Skin of body (tissue), 1 donor: ENCODE measurements at regions not wholly inside any gene's neighbourhood (a gene's known extent, or its start where the extent isn't known, plus 50 kb on each side); places are given as distances from the start of the nearest gene placed in this dataset.

Experiments
- DNase-seq: peaks from one replicate; lab custom pipeline; 2025; lab: John Stamatoyannopoulos, UW

GRCh38 chr10:36703179-36703578, 422.2 kb upstream of the ANKRD30A start:
- no peak for DNase-seq

GRCh38 chr10:36700123-36700522, 425.3 kb upstream of the ANKRD30A start:
- DNase-seq, result no peak

GRCh38 chr10:36692759-36693158, 432.6 kb upstream of the ANKRD30A start:
- DNase-seq, result no peak

- no peak for DNase-seq
Observed at GRCh38 chr10:36688717-36689116, 436.7 kb upstream of the ANKRD30A start.

- no peak for DNase-seq
Observed at GRCh38 chr10:36683421-36683820, 442.0 kb upstream of the ANKRD30A start.

- DNase-seq, result no peak
Observed at GRCh38 chr10:36681751-36682632, 443.4 kb upstream of the ANKRD30A start.

GRCh38 chr10:36679554-36679953, 445.8 kb upstream of the ANKRD30A start:
- no peak for DNase-seq

- DNase-seq, result no peak
Observed at GRCh38 chr10:36677431-36677768, 448.0 kb upstream of the ANKRD30A start.

GRCh38 chr10:36676756-36677430, 448.5 kb upstream of the ANKRD30A start:
- DNase-seq, result no peak

GRCh38 chr10:36676321-36676720, 449.1 kb upstream of the ANKRD30A start:
- no peak for DNase-seq

GRCh38 chr10:36675458-36675880, 449.9 kb upstream of the ANKRD30A start:
- DNase-seq, result no peak

- DNase-seq, result no peak
Observed at GRCh38 chr10:36671607-36672006, 453.8 kb upstream of the ANKRD30A start.

GRCh38 chr10:36670621-36671402, 454.6 kb upstream of the ANKRD30A start:
- no peak for DNase-seq

GRCh38 chr10:36669615-36670352, 455.6 kb upstream of the ANKRD30A start:
- DNase-seq, result no peak

- DNase-seq, result no peak
Observed at GRCh38 chr10:36666451-36666850, 458.9 kb upstream of the ANKRD30A start.

GRCh38 chr10:36662571-36662970, 462.8 kb upstream of the ANKRD30A start:
- no peak for DNase-seq

GRCh38 chr10:36650274-36650673, 475.1 kb upstream of the ANKRD30A start:
- no peak for DNase-seq

- no peak for DNase-seq
Observed at GRCh38 chr10:36647540-36647939, 477.9 kb upstream of the ANKRD30A start.

GRCh38 chr10:36640626-36641025, 484.8 kb upstream of the ANKRD30A start:
- no peak for DNase-seq

- DNase-seq, result no peak
Observed at GRCh38 chr10:36638462-36639155, 486.8 kb upstream of the ANKRD30A start.

- no peak for DNase-seq
Observed at GRCh38 chr10:36636879-36637278, 488.5 kb upstream of the ANKRD30A start.
